DND-41 (cell line): ENCODE measurements at regions not wholly inside any gene's neighbourhood (a gene's known extent, or its start where the extent isn't known, plus 50 kb on each side); places are given as distances from the start of the nearest gene placed in this dataset.

Experiments used
- CTCF ChIP-seq: IDR thresholded peaks from 2 replicates; pipeline ENCODE4 v1.5.1; 2012; ENCODE audit warnings: borderline replicate concordance, low read length, moderate library complexity, mild to moderate bottlenecking; ENCODE audit not compliant: poor library complexity, severe bottlenecking; ENCODE audit errors: extremely low read depth
- EZH2 ChIP-seq: IDR thresholded peaks from 3 replicates; pipeline ENCODE4 v1.6.1; 2012; ENCODE audit warnings: borderline replicate concordance, low read depth, mild to moderate bottlenecking, moderate library complexity, low read length, inconsistent platforms; ENCODE audit not compliant: severe bottlenecking

- TF ChIP-seq CTCF (no peak), EZH2 (no peak)
These were observed 51.9 kb upstream of the RNF38 start for GRCh38 chr9:36451949-36452348.
